H9 (cell line): ENCODE measurements at regions not wholly inside any gene's neighbourhood (a gene's known extent, or its start where the extent isn't known, plus 50 kb on each side); places are given as distances from the start of the nearest gene placed in this dataset.

Experiments
- DNase-seq: peaks from one replicate; pipeline ENCODE4 v3.0.0-alpha.2; 2017
- H2AFZ ChIP-seq: one replicate; pipeline ENCODE4 v1.6.1; 2013; ENCODE audit warnings: mild to moderate bottlenecking, low read length, control low read depth, moderate library complexity
- H2AK5ac ChIP-seq: 2 replicates; pipeline ENCODE4 v1.6.1; 2013; ENCODE audit warnings: low read length, control low read depth, mixed read lengths; ENCODE audit not compliant: insufficient read length
- H2BK120ac ChIP-seq: one replicate; pipeline ENCODE4 v1.6.1; 2013; ENCODE audit warnings: low read depth, mild to moderate bottlenecking, low read length, control low read depth, inconsistent platforms; ENCODE audit not compliant: poor library complexity, severe bottlenecking
- H2BK12ac ChIP-seq: 2 replicates; pipeline ENCODE4 v1.6.1; 2013; ENCODE audit warnings: low read length, control low read depth, mixed read lengths, low read depth; ENCODE audit not compliant: insufficient read length
- H2BK15ac ChIP-seq: 2 replicates; pipeline ENCODE4 v1.6.1; 2013; ENCODE audit warnings: low read depth, low read length, control low read depth
- H2BK20ac ChIP-seq: one replicate; pipeline ENCODE4 v1.6.1; 2013; ENCODE audit warnings: low read depth, mild to moderate bottlenecking, low read length, control low read depth, inconsistent platforms; ENCODE audit not compliant: poor library complexity, severe bottlenecking
- H2BK5ac ChIP-seq: 2 replicates; pipeline ENCODE4 v1.6.1; 2013; ENCODE audit warnings: low read length, control low read depth, mixed read lengths; ENCODE audit not compliant: insufficient read length
- H3K14ac ChIP-seq: 2 replicates; pipeline ENCODE4 v1.6.1; 2013; ENCODE audit warnings: low read length, control low read depth; ENCODE audit not compliant: insufficient read depth
- H3K18ac ChIP-seq: 2 replicates; pipeline ENCODE4 v1.6.1; 2013; ENCODE audit warnings: low read depth, mild to moderate bottlenecking, mixed read lengths, low read length, control low read depth; ENCODE audit not compliant: insufficient read length
- H3K23ac ChIP-seq: 2 replicates; pipeline ENCODE4 v1.6.1; 2013; ENCODE audit warnings: low read length, control low read depth, mixed read lengths, low read depth; ENCODE audit not compliant: insufficient read length
- H3K23me2 ChIP-seq: 2 replicates; pipeline ENCODE4 v1.6.1; 2013; ENCODE audit warnings: low read depth, mild to moderate bottlenecking, mixed read lengths, low read length, control low read depth; ENCODE audit not compliant: insufficient read length, poor library complexity, severe bottlenecking
- H3K27ac ChIP-seq: 2 replicates; pipeline ENCODE4 v1.5.1; 2013; ENCODE audit warnings: low read length, control low read depth, mixed read lengths, low read depth; ENCODE audit not compliant: insufficient read length
- H3K27me3 ChIP-seq: 2 replicates; pipeline ENCODE4 v1.6.1; 2013; ENCODE audit warnings: low read length, control low read depth, inconsistent platforms; ENCODE audit not compliant: insufficient read depth
- H3K4ac ChIP-seq: 2 replicates; pipeline ENCODE4 v1.6.1; 2013; ENCODE audit warnings: low read depth, mild to moderate bottlenecking, control low read depth, inconsistent platforms, low read length, moderate library complexity
- H3K4me1 ChIP-seq: 2 replicates; pipeline ENCODE4 v1.6.1; 2013; ENCODE audit warnings: low read length, control low read depth, inconsistent platforms; ENCODE audit not compliant: insufficient read depth
- H3K4me2 ChIP-seq: 2 replicates; pipeline ENCODE4 v1.6.1; 2013; ENCODE audit warnings: low read length, control low read depth, mixed read lengths; ENCODE audit not compliant: insufficient read length, insufficient read depth
- H3K56ac ChIP-seq: 2 replicates; pipeline ENCODE4 v1.6.1; 2013; ENCODE audit warnings: low read depth, mild to moderate bottlenecking, mixed read lengths, low read length, control low read depth; ENCODE audit not compliant: insufficient read length
- H3K79me1 ChIP-seq: 2 replicates; pipeline ENCODE4 v1.6.1; 2013; ENCODE audit warnings: low read depth, mild to moderate bottlenecking, moderate library complexity, low read length, control low read depth, inconsistent platforms; ENCODE audit not compliant: insufficient read depth, poor library complexity, severe bottlenecking
- H3K79me2 ChIP-seq: 2 replicates; pipeline ENCODE4 v1.6.1; 2013; ENCODE audit warnings: low read length, control low read depth, inconsistent platforms; ENCODE audit not compliant: insufficient read depth
- H3K9ac ChIP-seq: 2 replicates; pipeline ENCODE4 v1.6.1; 2013; ENCODE audit warnings: low read length, control low read depth, mixed read lengths; ENCODE audit not compliant: insufficient read length; ENCODE audit errors: extremely low read depth
- H3K9me3 ChIP-seq: one replicate; pipeline ENCODE4 v1.6.1; 2013; ENCODE audit warnings: low read depth, low read length, inconsistent platforms; ENCODE audit not compliant: control insufficient read depth
- H3T11ph ChIP-seq: one replicate; pipeline ENCODE4 v1.6.1; 2013; ENCODE audit warnings: mild to moderate bottlenecking, low read length, control low read depth, inconsistent platforms
- H4K20me1 ChIP-seq: one replicate; pipeline ENCODE4 v1.6.1; 2013; ENCODE audit not compliant: control insufficient read depth, insufficient read length, insufficient read depth
- H4K5ac ChIP-seq: 2 replicates; pipeline ENCODE4 v1.6.1; 2013; ENCODE audit warnings: low read depth, mild to moderate bottlenecking, mixed read lengths, low read length, control low read depth; ENCODE audit not compliant: insufficient read length
- H4K8ac ChIP-seq: replicated peaks from 2 replicates; pipeline ENCODE4 v1.6.1; 2013; ENCODE audit warnings: low read length, control low read depth, mixed read lengths, low read depth; ENCODE audit not compliant: insufficient read length
- H4K91ac ChIP-seq: 2 replicates; pipeline ENCODE4 v1.6.1; 2013; ENCODE audit warnings: low read depth, mild to moderate bottlenecking, moderate library complexity, mixed read lengths, low read length, control low read depth; ENCODE audit not compliant: insufficient read length
- H3K27ac Mint-ChIP-seq, 3 experiments: 2 replicates in 2 of 3; 3 replicates in 1 of 3; pipeline ENCODE4 v1.8.0; 2020 to 2021; ENCODE audit warnings: mixed read lengths in 3 of 3, mild to moderate bottlenecking in 1 of 3, moderate library complexity in 1 of 3
- H3K27me3 Mint-ChIP-seq: 2 replicates; pipeline ENCODE4 v1.8.0; 2021; ENCODE audit warnings: low read depth, mild to moderate bottlenecking, moderate library complexity, mixed read lengths
- H3K36me3 Mint-ChIP-seq, 3 experiments: 2 replicates in 2 of 3; 3 replicates in 1 of 3; pipeline ENCODE4 v1.8.0; 2020 to 2021; ENCODE audit warnings: low read depth in 3 of 3, mixed read lengths in 3 of 3; ENCODE audit not compliant: insufficient read depth in 1 of 3
- H3K4me1 Mint-ChIP-seq, 2 experiments: 2 replicates each; pipeline ENCODE4 v1.8.0; 2020; ENCODE audit warnings: mixed read lengths in 2 of 2
- H3K4me3 Mint-ChIP-seq, 2 experiments: 2 replicates in 1 of 2; 3 replicates in 1 of 2; pipeline ENCODE4 v1.8.0; 2020 to 2021; ENCODE audit warnings: mild to moderate bottlenecking in 2 of 2, mixed read lengths in 2 of 2, moderate library complexity in 1 of 2
- H3K9me3 Mint-ChIP-seq, 2 experiments: 2 replicates in 1 of 2; 3 replicates in 1 of 2; pipeline ENCODE4 v1.8.0; 2020; ENCODE audit warnings: mild to moderate bottlenecking in 2 of 2, mixed read lengths in 2 of 2, moderate library complexity in 1 of 2
- CTCF ChIP-seq: fragments of 200-600 bp; sonication (generic); conservative IDR thresholded peaks from 3 replicates; pipeline ENCODE4 v1.8.0; 2021; ENCODE audit warnings: antibody characterized with exemption, mild to moderate bottlenecking
- WGBS: extraction: QIAGEN DNeasy Blood & Tissue Kit; methylation state at CpG from one replicate; pipeline ENCODE4 v1.1.7; 2013; ENCODE audit warnings: missing lambda C conversion rate, low lambda C conversion rate, mixed read lengths; ENCODE audit not compliant: insufficient read length; ENCODE audit errors: extremely low coverage; 5-methylcytosine and 5-hydroxymethylcytosine counted together

GRCh38 chr11:32510039-32510438, 73.6 kb upstream of the EIF3M start:
- H3K14ac ChIP-seq = no peak overlapping the region
- H3K18ac ChIP-seq = no peak overlapping the region
- H3K36me3 Mint-ChIP-seq = no peaks in the 10 kb centered on the region
- no peak overlapping the region for H2AFZ ChIP-seq
- no peak overlapping the region for H3K4ac ChIP-seq
- no peak for DNase-seq
- H3T11ph ChIP-seq = no peak overlapping the region
- no peaks in the 10 kb centered on the region for H3K4me1 ChIP-seq
- 0 out of 2 replicates have a peak, but pooled peaks cover 4% of the 10 kb centered on the region for H3K27me3 Mint-ChIP-seq
- no peak overlapping the region for H2AK5ac ChIP-seq
- no CpG with 5 or more reads among the region's 3 CpGs for WGBS
- no peaks in the 10 kb centered on the region for H3K79me2 ChIP-seq
- no peak overlapping the region for H3K23ac ChIP-seq
- H2BK12ac ChIP-seq = no peak overlapping the region
- no peak overlapping the region for H4K91ac ChIP-seq
- no peaks in the 10 kb centered on the region for H3K9me3 ChIP-seq
- no peak overlapping the region for H3K4me3 Mint-ChIP-seq
- no peak overlapping the region for H2BK20ac ChIP-seq
- no peak overlapping the region for H3K56ac ChIP-seq
- no peaks in the 10 kb centered on the region for H4K20me1 ChIP-seq
- no peaks in the 10 kb centered on the region for H3K9me3 Mint-ChIP-seq
- H4K5ac ChIP-seq = no peak overlapping the region
- no peak overlapping the region for H3K4me2 ChIP-seq
- no peak overlapping the region for H3K27ac Mint-ChIP-seq
- no peak overlapping the region for H2BK15ac ChIP-seq
- no peak overlapping the region for H3K27ac ChIP-seq
- no peak for TF ChIP-seq CTCF
- no peak overlapping the region for H3K9ac ChIP-seq
- H3K23me2 ChIP-seq = no peaks in the 10 kb centered on the region
- H2BK5ac ChIP-seq = no peak overlapping the region
- H4K8ac ChIP-seq = no peak overlapping the region
- no peak overlapping the region for H2BK120ac ChIP-seq
- H3K79me1 ChIP-seq = no peaks in the 10 kb centered on the region
- no peaks in the 10 kb centered on the region for H3K4me1 Mint-ChIP-seq
- no peaks in the 10 kb centered on the region for H3K27me3 ChIP-seq
